HG02623 (cell line): ENCODE measurements at regions not wholly inside any gene's neighbourhood (a gene's known extent, or its start where the extent isn't known, plus 50 kb on each side); places are given as distances from the start of the nearest gene placed in this dataset.

Experiments
- ATAC-seq: cut with Tn5 transposase; IDR thresholded peaks from one replicate; pipeline ENCODE4 v1.9.1; 2021; ENCODE audit warnings: moderate library complexity; ENCODE audit not compliant: unreplicated experiment

DNA sequence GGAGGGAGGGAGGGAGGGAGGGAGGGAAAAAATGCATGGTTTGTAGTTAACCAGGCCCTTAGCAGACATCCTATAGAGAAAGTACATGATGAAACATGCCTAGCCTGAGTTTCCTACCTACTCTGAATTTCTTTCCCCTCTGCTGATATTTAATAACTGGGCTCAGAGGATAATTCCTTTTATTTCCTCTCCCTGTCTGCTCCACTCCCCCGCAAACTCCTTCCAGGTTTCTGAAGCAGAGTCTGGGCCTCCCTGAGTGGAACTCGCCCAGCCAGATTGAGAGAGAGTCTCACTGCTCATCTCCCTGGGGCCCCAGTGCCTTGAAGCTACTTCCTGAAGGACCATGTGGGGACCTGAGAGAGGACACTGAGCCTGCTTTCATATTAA lies 111.9 kb upstream of the SLC44A3 start:
- ATAC-seq: no peak

DNA sequence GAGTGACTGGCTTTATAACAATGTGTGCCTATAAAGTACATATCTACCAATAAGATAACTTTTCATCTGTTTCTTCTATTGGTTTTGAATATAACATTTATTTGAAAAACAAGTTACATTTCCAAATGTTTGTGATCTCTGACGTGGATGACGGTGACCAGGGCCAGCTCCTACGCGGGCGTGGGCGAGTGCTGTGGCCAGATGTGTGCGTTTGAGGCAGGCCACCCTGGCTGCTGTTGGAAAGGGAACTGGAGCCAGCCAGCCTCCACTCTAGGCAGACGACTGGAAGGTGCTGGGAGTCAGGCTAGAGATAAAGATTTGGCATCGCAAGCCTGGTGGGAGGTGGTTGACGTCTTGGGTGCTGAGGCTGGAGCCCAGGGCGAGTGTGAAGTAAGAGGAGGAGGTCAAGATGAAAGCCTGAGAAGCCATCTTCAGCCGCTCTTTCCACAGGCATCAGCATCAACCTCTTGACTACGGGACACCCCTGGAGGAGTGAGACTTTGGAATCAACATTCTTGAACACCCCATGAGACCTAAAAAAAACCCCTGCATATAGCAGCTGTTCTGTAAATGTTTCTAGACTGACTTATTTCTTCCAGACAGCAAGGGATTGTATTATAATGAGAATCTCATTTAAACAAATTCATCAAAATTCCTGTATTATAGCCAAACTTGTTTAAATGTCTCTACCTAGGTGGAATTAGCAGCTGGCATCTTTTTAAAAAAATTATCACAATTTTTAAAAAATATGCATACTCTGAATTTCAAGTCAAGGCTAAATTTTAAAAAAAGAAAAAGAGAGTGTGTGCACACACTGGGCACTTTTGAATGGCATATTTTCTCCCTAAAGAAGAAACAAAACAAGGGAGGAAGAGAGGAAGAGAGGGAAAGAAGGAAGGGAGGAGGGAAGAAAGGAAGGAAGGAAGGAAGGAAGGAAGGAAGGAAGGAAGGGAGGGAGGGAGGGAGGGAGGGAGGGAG lies 112.5 kb upstream of the SLC44A3 start:
- ATAC-seq: no peak

- no peak for ATAC-seq
Measured at GRCh38 chr1:94702442-94702815, 117.7 kb upstream of the SLC44A3 start.

GRCh38 chr1:94701796-94702441 lies 118.2 kb upstream of the SLC44A3 start:
- ATAC-seq: no peak

GRCh38 chr1:94698759-94699502 lies 121.2 kb upstream of the SLC44A3 start:
- no peak for ATAC-seq

DNA sequence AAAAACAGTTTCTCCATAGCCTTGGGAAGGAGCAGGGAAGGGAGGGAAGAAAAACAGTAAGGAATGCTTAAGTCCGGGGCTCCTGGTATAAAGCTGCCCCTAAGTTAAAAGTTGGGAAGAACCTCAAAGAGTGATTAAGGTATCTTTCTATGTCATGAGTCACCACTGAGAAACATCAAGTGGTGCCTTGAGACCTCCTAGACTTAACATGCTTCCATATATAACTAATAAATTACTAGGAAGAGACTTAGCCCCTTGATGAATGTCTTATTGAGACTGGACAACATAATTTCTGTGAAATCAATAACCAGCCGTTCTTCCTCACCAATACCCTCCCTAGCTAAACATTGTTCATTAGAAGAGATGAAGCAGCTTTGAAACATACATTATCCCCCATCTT lies 121.8 kb upstream of the SLC44A3 start:
- no peak for ATAC-seq

- ATAC-seq: no peak
Measured at GRCh38 chr1:94697839-94698238, 122.3 kb upstream of the SLC44A3 start.

GRCh38 chr1:94694226-94694915 lies 125.8 kb upstream of the SLC44A3 start:
- ATAC-seq: no peak

DNA sequence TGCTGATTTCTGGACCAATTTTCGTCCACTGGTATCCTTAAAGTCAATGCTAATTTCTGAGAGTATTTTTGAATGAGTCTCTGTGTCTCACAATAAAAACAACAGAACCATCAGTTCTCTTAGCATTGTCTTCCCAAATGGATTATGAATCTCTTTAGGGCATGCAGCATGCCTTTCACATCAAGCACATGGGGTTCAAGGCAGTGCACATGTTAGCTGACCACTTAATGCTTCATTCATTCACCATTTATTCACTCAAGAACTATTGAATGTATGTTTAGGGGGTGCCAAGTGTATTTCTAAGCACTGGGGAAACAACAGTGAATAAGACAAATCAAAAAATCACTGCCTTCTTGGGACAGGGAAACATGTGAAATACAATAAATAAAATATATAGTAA lies 126.7 kb upstream of the SLC44A3 start:
- no peak for ATAC-seq

- ATAC-seq: no peak
Measured at GRCh38 chr1:94693029-94693428, 127.1 kb upstream of the SLC44A3 start.

DNA sequence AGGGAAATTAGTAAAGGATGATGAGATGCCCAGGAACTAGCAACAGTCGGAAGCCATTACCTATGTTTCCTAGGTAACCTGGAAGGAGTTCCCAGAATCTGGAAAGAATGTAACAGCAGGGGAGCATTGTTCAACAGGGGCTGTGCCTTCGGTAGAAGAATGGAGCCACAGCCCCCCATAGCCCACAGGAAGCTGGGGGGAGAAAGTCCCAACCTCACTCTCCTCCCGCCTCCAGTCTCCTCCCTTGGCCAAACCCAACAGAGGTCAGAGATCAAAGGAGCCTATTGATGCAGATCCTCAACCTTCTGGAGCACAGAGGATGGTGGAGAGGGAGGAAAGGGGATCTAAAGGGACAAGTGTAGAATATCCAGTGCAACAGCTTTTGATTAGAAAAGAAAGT lies 131.5 kb upstream of the SLC44A3 start:
- ATAC-seq: no peak

GRCh38 chr1:94686882-94687281 lies 133.3 kb upstream of the SLC44A3 start:
- ATAC-seq: no peak

DNA sequence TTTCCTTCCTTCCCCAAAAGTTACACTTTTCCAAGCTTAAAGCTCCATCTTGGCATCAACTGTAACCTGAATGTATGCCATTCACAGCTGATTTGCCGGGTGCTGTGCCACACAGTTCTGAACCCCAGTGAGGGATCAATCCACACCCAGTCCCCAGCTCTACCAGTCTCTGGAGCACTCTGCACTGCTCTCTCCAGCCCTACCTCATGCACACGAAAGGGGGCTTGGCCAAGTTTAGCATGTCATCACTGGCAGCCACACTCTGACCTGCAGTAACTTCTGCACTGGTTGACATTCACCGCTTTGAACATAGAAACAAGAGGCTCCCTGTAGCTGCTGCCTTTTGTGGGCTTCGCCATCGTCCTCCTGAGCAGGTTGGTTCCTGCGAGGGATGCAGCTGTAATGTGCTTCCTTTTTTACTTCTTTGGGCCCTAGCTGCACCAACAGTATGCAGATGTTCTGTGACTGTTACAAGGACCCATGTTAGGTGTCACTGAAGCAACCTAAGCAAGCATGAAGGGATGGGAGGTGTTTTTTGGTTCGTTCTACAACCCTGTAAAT lies 135.4 kb upstream of the SLC44A3 start:
- no peak for ATAC-seq

GRCh38 chr1:94683886-94684285 lies 136.3 kb upstream of the SLC44A3 start:
- ATAC-seq: no peak

GRCh38 chr1:94680039-94680377 lies 138.4 kb upstream of the F3 start:
- ATAC-seq: no peak

GRCh38 chr1:94679332-94680038 lies 137.9 kb upstream of the F3 start:
- no peak for ATAC-seq

DNA sequence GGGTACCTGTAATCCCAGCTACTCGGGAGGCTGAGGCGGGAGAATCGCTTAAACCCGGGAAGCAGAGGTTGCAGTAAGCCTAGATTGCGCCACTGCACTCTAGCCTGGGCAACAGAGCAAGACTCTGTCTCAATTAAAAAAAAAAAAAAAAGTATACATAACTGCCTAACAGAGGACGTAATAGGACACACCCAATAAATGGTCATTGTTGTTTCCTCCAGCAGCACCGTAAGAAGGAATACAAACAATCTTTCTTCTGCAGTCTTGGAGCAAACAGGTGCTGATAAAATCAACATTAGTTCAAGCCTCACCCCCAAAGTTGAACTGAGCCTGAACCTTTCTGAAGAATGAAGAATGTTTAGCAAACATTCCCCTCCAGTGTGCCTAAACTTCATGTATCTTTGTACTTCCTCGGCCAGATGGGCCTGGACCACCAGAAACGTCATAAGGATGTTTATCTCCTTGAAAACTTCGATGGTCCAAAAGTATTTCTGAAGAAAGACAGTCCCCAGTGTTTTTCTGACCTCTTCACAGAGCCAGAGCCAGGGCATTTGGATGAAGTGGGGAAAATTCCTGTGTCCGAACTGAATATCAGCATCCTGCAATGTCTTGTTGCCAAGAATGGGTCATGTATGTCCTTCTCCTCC lies 136.8 kb upstream of the F3 start:
- ATAC-seq: no peak

GRCh38 chr1:94677714-94678113 lies 136.2 kb upstream of the F3 start:
- no peak for ATAC-seq

- no peak for ATAC-seq
Measured at GRCh38 chr1:94677087-94677486, 135.5 kb upstream of the F3 start.

DNA sequence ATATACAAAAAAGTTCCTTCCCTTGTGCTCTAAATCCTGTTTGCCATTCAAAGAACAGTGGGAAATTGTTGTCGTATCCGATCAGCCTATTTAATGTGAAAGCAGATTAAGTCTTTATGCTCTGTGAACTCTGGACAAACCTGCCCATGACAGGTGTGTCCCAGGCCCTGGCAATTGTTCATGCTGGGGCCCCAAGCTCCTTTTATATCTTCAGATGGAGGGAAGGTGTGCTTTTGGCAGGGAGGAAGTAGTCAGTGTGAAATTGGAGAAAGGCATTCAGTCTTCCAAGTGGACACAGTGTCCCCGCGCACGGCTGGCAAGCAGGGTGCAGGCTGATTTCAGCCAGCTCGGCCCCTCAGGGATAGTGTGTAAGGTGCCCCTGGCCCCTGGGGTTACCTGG lies 135.1 kb upstream of the F3 start:
- no peak for ATAC-seq
